ENCODE measurements at regions not wholly inside any gene's neighbourhood (a gene's known extent, or its start where the extent isn't known, plus 50 kb on each side); places are given as distances from the start of the nearest gene placed in this dataset.

DNA sequence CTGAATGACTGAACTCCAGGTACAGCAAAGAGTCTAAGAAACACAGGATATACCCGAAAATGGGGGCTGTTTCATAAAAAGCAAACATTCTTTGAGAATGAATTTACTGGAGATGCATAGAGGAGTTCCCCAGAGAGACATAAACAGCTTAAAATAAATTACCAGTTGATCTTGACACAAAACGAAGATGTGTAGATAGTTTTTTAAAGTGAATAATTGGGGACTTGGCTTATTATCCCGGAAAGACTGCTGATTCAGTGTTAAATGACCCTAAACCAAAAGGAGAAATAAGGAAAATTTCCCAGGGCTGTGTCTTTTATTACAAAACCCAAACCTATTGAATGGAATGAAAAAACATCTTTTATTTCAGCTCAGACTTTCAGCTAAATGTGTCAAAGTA is 1052.8 kb upstream of the TMEM132C start:
- no peak for TF ChIP-seq POLR2A (IDR thresholded peaks at IDR 0.05)
- TF ChIP-seq, protein P1, sequence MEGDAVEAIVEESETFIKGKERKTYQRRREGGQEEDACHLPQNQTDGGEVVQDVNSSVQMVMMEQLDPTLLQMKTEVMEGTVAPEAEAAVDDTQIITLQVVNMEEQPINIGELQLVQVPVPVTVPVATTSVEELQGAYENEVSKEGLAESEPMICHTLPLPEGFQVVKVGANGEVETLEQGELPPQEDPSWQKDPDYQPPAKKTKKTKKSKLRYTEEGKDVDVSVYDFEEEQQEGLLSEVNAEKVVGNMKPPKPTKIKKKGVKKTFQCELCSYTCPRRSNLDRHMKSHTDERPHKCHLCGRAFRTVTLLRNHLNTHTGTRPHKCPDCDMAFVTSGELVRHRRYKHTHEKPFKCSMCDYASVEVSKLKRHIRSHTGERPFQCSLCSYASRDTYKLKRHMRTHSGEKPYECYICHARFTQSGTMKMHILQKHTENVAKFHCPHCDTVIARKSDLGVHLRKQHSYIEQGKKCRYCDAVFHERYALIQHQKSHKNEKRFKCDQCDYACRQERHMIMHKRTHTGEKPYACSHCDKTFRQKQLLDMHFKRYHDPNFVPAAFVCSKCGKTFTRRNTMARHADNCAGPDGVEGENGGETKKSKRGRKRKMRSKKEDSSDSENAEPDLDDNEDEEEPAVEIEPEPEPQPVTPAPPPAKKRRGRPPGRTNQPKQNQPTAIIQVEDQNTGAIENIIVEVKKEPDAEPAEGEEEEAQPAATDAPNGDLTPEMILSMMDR (IDR thresholded peaks at IDR 0.05): no peak
